Panc1 (cell line): ENCODE measurements at regions not wholly inside any gene's neighbourhood (a gene's known extent, or its start where the extent isn't known, plus 50 kb on each side); places are given as distances from the start of the nearest gene placed in this dataset.

ENCODE experiments used
- ATAC-seq: fragments of 200-7000 bp; cut with Tn5 transposase; 2 replicates; pipeline ENCODE4 v1.9.1; 2020; ENCODE audit warnings: mild to moderate bottlenecking, moderate library complexity
- BruUV-seq: library from RNA; stranded (reverse); fragments of 400-500 nt; replicated peaks from 2 replicates; lab custom pipeline; 2021; lab: Mats Ljungman, UMichigan
- CTCF ChIA-PET: fragments of 300-600 bp; sonication (Branson Sonifier 250); formaldehyde crosslinking; loops from one replicate; lab custom pipeline; 2022; ENCODE audit warnings: antibody characterized with exemption; lab: Charles Lee
- POLR2A ChIA-PET: fragments of 300-600 bp; sonication (Branson Sonifier 250); formaldehyde crosslinking; loops from one replicate; lab custom pipeline; 2022; ENCODE audit warnings: antibody characterized with exemption; lab: Charles Lee
- DNase-seq: peaks from one replicate; pipeline ENCODE4 v3.0.0-alpha.2; 2010; ENCODE audit warnings: low read depth, low spot score
- H3K27ac ChIP-seq: 2 replicates; pipeline ENCODE4 v1.5.1; 2011; ENCODE audit warnings: mild to moderate bottlenecking, low read length, inconsistent platforms
- H3K27me3 ChIP-seq: fragments of 200-500 bp; sonication (Bioruptor generic); 2 replicates; pipeline ENCODE4 v1.6.0; 2014; ENCODE audit warnings: low read length, inconsistent platforms; ENCODE audit not compliant: control insufficient read depth, insufficient read depth
- H3K36me3 ChIP-seq: fragments of 200-500 bp; sonication (Bioruptor generic); 2 replicates; pipeline ENCODE4 v1.5.1; 2014; ENCODE audit warnings: inconsistent platforms, mild to moderate bottlenecking, low read length, moderate library complexity; ENCODE audit not compliant: control insufficient read depth, insufficient read depth
- H3K4me1 ChIP-seq: 2 replicates; pipeline ENCODE4 v1.5.1; 2011; ENCODE audit warnings: inconsistent platforms, mild to moderate bottlenecking, low read length, moderate library complexity; ENCODE audit not compliant: control insufficient read depth, insufficient read depth
- H3K4me3 ChIP-seq, 2 experiments: 2 replicates each; pipeline ENCODE4 v1.5.1; 2011 to 2012; ENCODE audit warnings: low read depth in 2 of 2, low read length in 2 of 2, mild to moderate bottlenecking in 2 of 2, inconsistent platforms in 1 of 2, moderate library complexity in 1 of 2
- H3K9me3 ChIP-seq: fragments of 200-500 bp; sonication (Bioruptor generic); 2 replicates; pipeline ENCODE4 v1.5.1; 2014; ENCODE audit warnings: low read depth, mild to moderate bottlenecking, inconsistent platforms, low read length, moderate library complexity; ENCODE audit not compliant: control insufficient read depth, insufficient read depth
- CTCF ChIP-seq: fragments of 450-650 bp; IDR thresholded peaks from 2 replicates; pipeline ENCODE4 v1.5.1; 2017; ENCODE audit warnings: mild to moderate bottlenecking
- POLR2AphosphoS5 ChIP-seq: IDR thresholded peaks from 2 replicates; pipeline ENCODE4 v1.6.1; 2012; ENCODE audit warnings: mild to moderate bottlenecking, low read depth, low read length, moderate library complexity
- SIN3A ChIP-seq: IDR thresholded peaks from 2 replicates; pipeline ENCODE4 v1.6.1; 2012; ENCODE audit warnings: low read depth, mild to moderate bottlenecking, low read length, moderate library complexity, borderline replicate concordance; ENCODE audit not compliant: insufficient read depth
- TCF7L2 ChIP-seq: IDR thresholded peaks from 2 replicates; pipeline ENCODE4 v1.6.1; 2011; ENCODE audit warnings: mild to moderate bottlenecking, low read depth, low read length, inconsistent platforms
- in situ Hi-C: cut with HindIII; loops from 2 replicates; pipeline ENCODE4 v1.10.0; 2016; ENCODE audit warnings: low sequenced_read_pairs, low pct_unique_long_range_greater_than_20kb
- intact Hi-C: fragments of 100-400 bp; cut with micrococcal nuclease; formaldehyde crosslinking; loops from one replicate; pipeline ENCODE4 v1.10.0; 2022; ENCODE audit not compliant: unreplicated experiment
- TF ChIP-seq, protein P1 (sequence below), 2 experiments: IDR thresholded peaks; 2 replicates each; pipeline ENCODE4 v1.6.1; 2011 to 2012; ENCODE audit warnings: low read depth in 2 of 2, control low read depth in 1 of 2, low read length in 1 of 2, mild to moderate bottlenecking in 1 of 2, moderate library complexity in 1 of 2; ENCODE audit not compliant: insufficient read depth in 1 of 2

DNA sequence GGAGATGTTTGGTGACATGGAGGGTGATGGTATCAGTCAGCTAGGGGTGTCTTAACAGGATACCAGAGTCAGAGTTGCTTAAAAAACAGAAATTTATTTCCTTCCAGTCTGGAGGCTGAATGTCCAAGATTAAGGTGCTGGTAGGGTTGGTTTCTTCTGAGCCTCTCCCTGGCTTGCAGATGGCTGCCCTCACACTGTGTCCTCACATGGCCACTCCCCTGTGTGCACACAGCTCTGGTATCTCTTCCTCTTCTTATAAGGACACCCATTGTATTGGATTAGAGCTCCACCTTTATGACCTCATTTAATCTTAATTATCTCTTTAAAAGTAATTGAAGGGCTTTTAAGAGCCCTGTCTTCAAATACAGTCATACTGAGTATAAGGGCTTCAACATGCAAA lies 431.8 kb upstream of the MMS22L start:
- ATAC-seq, result no peak
- CTCF ChIA-PET, result no interaction called here
- H3K36me3 ChIP-seq, result no peaks in the 10 kb centered on the region

GRCh38 chr6:97717086-97717485 lies 434.1 kb upstream of the MMS22L start:
- DNase-seq (no peak), ATAC-seq (no peak)
- intact Hi-C loops (no loop called here), in situ Hi-C loops (no loop called here)
- TF ChIP-seq CTCF (no peak), POLR2AphosphoS5 (no peak), SIN3A (no peak), TCF7L2 (no peak)
- TF ChIP-seq, protein P1, sequence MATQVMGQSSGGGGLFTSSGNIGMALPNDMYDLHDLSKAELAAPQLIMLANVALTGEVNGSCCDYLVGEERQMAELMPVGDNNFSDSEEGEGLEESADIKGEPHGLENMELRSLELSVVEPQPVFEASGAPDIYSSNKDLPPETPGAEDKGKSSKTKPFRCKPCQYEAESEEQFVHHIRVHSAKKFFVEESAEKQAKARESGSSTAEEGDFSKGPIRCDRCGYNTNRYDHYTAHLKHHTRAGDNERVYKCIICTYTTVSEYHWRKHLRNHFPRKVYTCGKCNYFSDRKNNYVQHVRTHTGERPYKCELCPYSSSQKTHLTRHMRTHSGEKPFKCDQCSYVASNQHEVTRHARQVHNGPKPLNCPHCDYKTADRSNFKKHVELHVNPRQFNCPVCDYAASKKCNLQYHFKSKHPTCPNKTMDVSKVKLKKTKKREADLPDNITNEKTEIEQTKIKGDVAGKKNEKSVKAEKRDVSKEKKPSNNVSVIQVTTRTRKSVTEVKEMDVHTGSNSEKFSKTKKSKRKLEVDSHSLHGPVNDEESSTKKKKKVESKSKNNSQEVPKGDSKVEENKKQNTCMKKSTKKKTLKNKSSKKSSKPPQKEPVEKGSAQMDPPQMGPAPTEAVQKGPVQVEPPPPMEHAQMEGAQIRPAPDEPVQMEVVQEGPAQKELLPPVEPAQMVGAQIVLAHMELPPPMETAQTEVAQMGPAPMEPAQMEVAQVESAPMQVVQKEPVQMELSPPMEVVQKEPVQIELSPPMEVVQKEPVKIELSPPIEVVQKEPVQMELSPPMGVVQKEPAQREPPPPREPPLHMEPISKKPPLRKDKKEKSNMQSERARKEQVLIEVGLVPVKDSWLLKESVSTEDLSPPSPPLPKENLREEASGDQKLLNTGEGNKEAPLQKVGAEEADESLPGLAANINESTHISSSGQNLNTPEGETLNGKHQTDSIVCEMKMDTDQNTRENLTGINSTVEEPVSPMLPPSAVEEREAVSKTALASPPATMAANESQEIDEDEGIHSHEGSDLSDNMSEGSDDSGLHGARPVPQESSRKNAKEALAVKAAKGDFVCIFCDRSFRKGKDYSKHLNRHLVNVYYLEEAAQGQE (IDR thresholded peaks at IDR 0.05; ENCODE audit: insufficient read depth in 1 of 2, low read depth in 2 of 2, low read length in 1 of 2), result no peak
- Histone ChIP-seq H3K27me3 (no peaks in the 10 kb centered on the region), H3K27ac (no peak overlapping the region), H3K4me3 (no peak overlapping the region), H3K36me3 (no peaks in the 10 kb centered on the region), H3K4me1 (no peaks in the 10 kb centered on the region), H3K9me3 (no peaks in the 10 kb centered on the region)
- ChIA-PET CTCF (no interaction called here), POLR2A (no interaction called here)
- no TSS peak for BruUV-seq

More for the DNA sequence above, 431.8 kb upstream of the MMS22L start:
- H3K4me1 ChIP-seq, result no peaks in the 10 kb centered on the region
- no TSS peak for BruUV-seq
- H3K9me3 ChIP-seq, result no peaks in the 10 kb centered on the region
- in situ Hi-C loops (no loop called here), intact Hi-C loops (no loop called here)
- no peak overlapping the region for H3K4me3 ChIP-seq
- no peak for TF ChIP-seq SIN3A
- no peak overlapping the region for H3K27ac ChIP-seq
- DNase-seq, result no peak
- no peaks in the 10 kb centered on the region for H3K27me3 ChIP-seq
- POLR2A ChIA-PET, result no interaction called here

- TF ChIP-seq, protein P1 (IDR thresholded peaks at IDR 0.05; ENCODE audit: insufficient read depth in 1 of 2, low read depth in 2 of 2, low read length in 1 of 2), result no peak
- TF ChIP-seq SIN3A (no peak), CTCF (peak; percentile 21; the same call in 1 of the 2 replicates), TCF7L2 (no peak), POLR2AphosphoS5 (no peak)
- no peaks in the 10 kb centered on the region for H3K4me1 ChIP-seq
- no peak overlapping the region for H3K4me3 ChIP-seq
- H3K9me3 ChIP-seq, result no peaks in the 10 kb centered on the region
- POLR2A ChIA-PET, result no interaction called here
- H3K27ac ChIP-seq, result no peak overlapping the region
- CTCF ChIA-PET, result no interaction called here
- DNase-seq (no peak), ATAC-seq (no peak)
- in situ Hi-C loops (no loop called here), intact Hi-C loops (no loop called here)
- H3K36me3 ChIP-seq, result no peaks in the 10 kb centered on the region
- BruUV-seq, result no TSS peak
- no peaks in the 10 kb centered on the region; the same call in 1 of the 2 replicates for H3K27me3 ChIP-seq
Observed at GRCh38 chr6:97726378-97726777, 443.4 kb upstream of the MMS22L start.
